T-cell (primary cell): ENCODE measurements at regions not wholly inside any gene's neighbourhood (a gene's known extent, or its start where the extent isn't known, plus 50 kb on each side); places are given as distances from the start of the nearest gene placed in this dataset.
"Not testable (repeated sequence)": the region's sequence is repeated elsewhere in the genome, so short reads cannot be mapped to it uniquely, and the experiment has no call there.

ENCODE experiments used
- ATAC-seq, 4 experiments: fragments of 200-7000 bp in 3 of 4; fragments of 150-1000 bp in 1 of 4; cut with Tn5 transposase; replicated peaks in 1 of 4; 1 replicate in 3 of 4; 2 replicates in 1 of 4; pipeline ENCODE4 v1.10.0; 2021; ENCODE audit warnings: moderate library complexity in 3 of 4, mild to moderate bottlenecking in 2 of 4, moderate number of reproducible peaks in 1 of 4
- CTCF ChIA-PET, 2 donors: fragments of 300-600 bp; sonication (Branson Sonifier 250); formaldehyde crosslinking; loops; one replicate each; lab custom pipeline; 2022; ENCODE audit warnings: antibody characterized with exemption in 2 of 2; lab: Charles Lee
- POLR2A ChIA-PET, 2 donors: fragments of 300-600 bp; sonication (Branson Sonifier 250); formaldehyde crosslinking; loops; one replicate each; lab custom pipeline; 2022; ENCODE audit warnings: antibody characterized with exemption in 2 of 2; lab: Charles Lee
- DNase-seq, 35 experiments: peaks; one replicate each; pipeline versions ENCODE4 v3.0.0 to v3.0.0-alpha.2; 2013 to 2023
- H3K27ac ChIP-seq: one replicate; pipeline ENCODE4 v1.5.1; 2013; ENCODE audit warnings: low read length
- H3K27me3 ChIP-seq, 2 experiments: replicated peaks in 1 of 2; 1 replicate in 1 of 2; 2 replicates in 1 of 2; pipeline versions ENCODE4 v1.6.1 to v1.7.0; 2013; ENCODE audit warnings: low read length in 1 of 2, mixed read lengths in 1 of 2; ENCODE audit not compliant: control insufficient read depth in 2 of 2, insufficient read depth in 2 of 2; ENCODE audit errors: extremely low read depth in 1 of 2
- H3K36me3 ChIP-seq, 2 donors: 1 replicate in 1 of 2; 2 replicates in 1 of 2; pipeline versions ENCODE4 v1.6.1 to v1.7.0; 2013; ENCODE audit warnings: low read length in 1 of 2; ENCODE audit not compliant: control insufficient read depth in 2 of 2, insufficient read depth in 1 of 2; ENCODE audit errors: extremely low read depth in 1 of 2
- H3K4me1 ChIP-seq, 2 experiments: 1 replicate in 1 of 2; 2 replicates in 1 of 2; pipeline versions ENCODE4 v1.6.1 to v1.7.0; 2013; ENCODE audit warnings: low read length in 2 of 2, mixed read lengths in 1 of 2; ENCODE audit not compliant: insufficient read depth in 2 of 2, control insufficient read depth in 1 of 2; ENCODE audit errors: extremely low read depth in 1 of 2
- H3K4me3 ChIP-seq, 2 donors: 1 replicate in 1 of 2; 2 replicates in 1 of 2; pipeline versions ENCODE4 v1.5.1 to v1.7.0; 2013; ENCODE audit warnings: mild to moderate bottlenecking in 2 of 2, low read length in 1 of 2, moderate library complexity in 1 of 2; ENCODE audit not compliant: control insufficient read depth in 1 of 2; ENCODE audit errors: extremely low read depth in 1 of 2
- H3K9me3 ChIP-seq: 2 replicates; pipeline ENCODE4 v1.7.0; 2013
- H3K27ac Mint-ChIP-seq, 2 donors: one replicate each; pipeline ENCODE4 v1.8.0; 2020 to 2021; ENCODE audit warnings: mild to moderate bottlenecking in 2 of 2, mixed read lengths in 2 of 2
- H3K27me3 Mint-ChIP-seq, 2 donors: one replicate each; pipeline ENCODE4 v1.8.0; 2021 to 2022; ENCODE audit warnings: mixed read lengths in 2 of 2
- H3K36me3 Mint-ChIP-seq: one replicate; pipeline ENCODE4 v1.8.0; 2021; ENCODE audit warnings: mixed read lengths
- H3K4me1 Mint-ChIP-seq, 3 donors: one replicate each; pipeline ENCODE4 v1.8.0; 2020 to 2022; ENCODE audit warnings: mixed read lengths in 3 of 3, mild to moderate bottlenecking in 1 of 3
- H3K4me3 Mint-ChIP-seq, 3 donors: one replicate each; pipeline ENCODE4 v1.8.0; 2020 to 2022; ENCODE audit warnings: mild to moderate bottlenecking in 3 of 3, mixed read lengths in 3 of 3, moderate library complexity in 3 of 3
- H3K9me3 Mint-ChIP-seq, 3 donors: one replicate each; pipeline ENCODE4 v1.8.0; 2020 to 2022; ENCODE audit warnings: mixed read lengths in 3 of 3
- WGBS: methylation state at CpG from one replicate; pipeline ENCODE4 v1.1.5; 2013; ENCODE audit warnings: missing lambda C conversion rate; ENCODE audit not compliant: insufficient coverage; 5-methylcytosine and 5-hydroxymethylcytosine counted together

GRCh38 chr17:16870253-16871245, 101.4 kb downstream of the TNFRSF13B start:
- H3K4me3 ChIP-seq = no peak overlapping the region
- no peaks in the 10 kb centered on the region for H3K36me3 ChIP-seq
- Mint-ChIP-seq H3K27ac (no peak overlapping the region), H3K27me3 (no peaks in the 10 kb centered on the region), H3K4me3 (no peak overlapping the region), H3K4me1 (no peaks in the 10 kb centered on the region), H3K36me3 (no peaks in the 10 kb centered on the region), H3K9me3 (no peaks in the 10 kb centered on the region)
- no peaks in the 10 kb centered on the region for H3K9me3 ChIP-seq
- ChIA-PET POLR2A (no interaction called here), CTCF (no interaction called here)
- WGBS = 68% methylated on average over 19 of the region's 26 CpGs
- H3K4me1 ChIP-seq = no peaks in the 10 kb centered on the region
- no peak overlapping the region for H3K27ac ChIP-seq
- DNase-seq (peak in 1 of 35 experiments; percentile 11), ATAC-seq (no peak)
- peaks cover 0 to 19% of the 10 kb centered on the region in 2 experiments for H3K27me3 ChIP-seq

- H3K4me1 Mint-ChIP-seq, H3K27ac ChIP-seq, POLR2A ChIA-PET, ATAC-seq, H3K4me1 ChIP-seq, H3K4me3 Mint-ChIP-seq, H3K36me3 Mint-ChIP-seq, H3K9me3 ChIP-seq, H3K9me3 Mint-ChIP-seq, H3K27me3 Mint-ChIP-seq, H3K4me3 ChIP-seq, H3K36me3 ChIP-seq, CTCF ChIA-PET, H3K27ac Mint-ChIP-seq: not testable (repeated sequence)
- peak in 1 of 35 experiments; percentile 5 for DNase-seq
- H3K27me3 ChIP-seq = peaks cover 0 to 17% of the 10 kb centered on the region in 2 experiments
- WGBS = 79% methylated on average over 4 of the region's 11 CpGs
Measured at GRCh38 chr17:16869531-16870252, 102.2 kb downstream of the TNFRSF13B start.

GRCh38 chr17:16868616-16869015, 103.3 kb downstream of the TNFRSF13B start:
- H3K27me3 ChIP-seq = peaks cover 0 to 15% of the 10 kb centered on the region in 2 experiments
- H3K36me3 ChIP-seq, H3K36me3 Mint-ChIP-seq, H3K9me3 Mint-ChIP-seq, H3K27me3 Mint-ChIP-seq, H3K4me1 ChIP-seq, H3K27ac Mint-ChIP-seq, H3K4me3 ChIP-seq, POLR2A ChIA-PET, H3K9me3 ChIP-seq, CTCF ChIA-PET, ATAC-seq, H3K4me3 Mint-ChIP-seq, H3K4me1 Mint-ChIP-seq, H3K27ac ChIP-seq: not testable (repeated sequence)
- 98% methylated on average over 7 of the region's 13 CpGs for WGBS
- peak in 1 of 35 experiments; percentile 12 for DNase-seq

- H3K27me3 Mint-ChIP-seq, H3K27ac ChIP-seq, H3K4me1 Mint-ChIP-seq: not testable (repeated sequence)
Measured at GRCh38 chr17:16867545-16867944, 104.4 kb downstream of the TNFRSF13B start.

GRCh38 chr17:16866841-16867240, 105.1 kb downstream of the TNFRSF13B start:
- H3K9me3 Mint-ChIP-seq, H3K27me3 ChIP-seq, H3K4me3 Mint-ChIP-seq, H3K4me1 ChIP-seq, CTCF ChIA-PET, H3K36me3 Mint-ChIP-seq, H3K27ac Mint-ChIP-seq, H3K9me3 ChIP-seq, DNase-seq, H3K27ac ChIP-seq, H3K4me1 Mint-ChIP-seq, ATAC-seq, H3K27me3 Mint-ChIP-seq, POLR2A ChIA-PET, H3K4me3 ChIP-seq, H3K36me3 ChIP-seq: not testable (repeated sequence)
- no CpG with 5 or more reads among the region's 6 CpGs for WGBS

More at GRCh38 chr17:16867545-16867944, 104.4 kb downstream of the TNFRSF13B start:
- H3K27ac Mint-ChIP-seq, ATAC-seq, POLR2A ChIA-PET, H3K36me3 Mint-ChIP-seq, H3K4me3 ChIP-seq, CTCF ChIA-PET, H3K4me3 Mint-ChIP-seq, H3K9me3 ChIP-seq, H3K4me1 ChIP-seq, H3K27me3 ChIP-seq, H3K36me3 ChIP-seq, H3K9me3 Mint-ChIP-seq: not testable (repeated sequence)
- WGBS = no CpG with 5 or more reads among the region's 5 CpGs
- DNase-seq = peak in 1 of 35 experiments; percentile 5

GRCh38 chr17:16866436-16866835, 105.5 kb downstream of the TNFRSF13B start:
- ATAC-seq = no peak
- Mint-ChIP-seq H3K4me3 (no peak overlapping the region), H3K36me3 (no peaks in the 10 kb centered on the region), H3K4me1 (no peaks in the 10 kb centered on the region), H3K27ac (no peak overlapping the region), H3K27me3 (no peaks in the 10 kb centered on the region), H3K9me3 (no peaks in the 10 kb centered on the region)
- H3K27me3 ChIP-seq = peaks cover 0 to 2% of the 10 kb centered on the region in 2 experiments
- 100% methylated on average over 5 of the region's 8 CpGs for WGBS
- H3K27ac ChIP-seq = no peak overlapping the region
- no peak overlapping the region for H3K4me3 ChIP-seq
- H3K9me3 ChIP-seq = no peaks in the 10 kb centered on the region
- POLR2A ChIA-PET = no interaction called here
- DNase-seq = no peak
- H3K36me3 ChIP-seq = no peaks in the 10 kb centered on the region
- no peaks in the 10 kb centered on the region for H3K4me1 ChIP-seq
- CTCF ChIA-PET = no interaction called here
